ENCODE measurements at regions not wholly inside any gene's neighbourhood (a gene's known extent, or its start where the extent isn't known, plus 50 kb on each side); places are given as distances from the start of the nearest gene placed in this dataset.

DNA sequence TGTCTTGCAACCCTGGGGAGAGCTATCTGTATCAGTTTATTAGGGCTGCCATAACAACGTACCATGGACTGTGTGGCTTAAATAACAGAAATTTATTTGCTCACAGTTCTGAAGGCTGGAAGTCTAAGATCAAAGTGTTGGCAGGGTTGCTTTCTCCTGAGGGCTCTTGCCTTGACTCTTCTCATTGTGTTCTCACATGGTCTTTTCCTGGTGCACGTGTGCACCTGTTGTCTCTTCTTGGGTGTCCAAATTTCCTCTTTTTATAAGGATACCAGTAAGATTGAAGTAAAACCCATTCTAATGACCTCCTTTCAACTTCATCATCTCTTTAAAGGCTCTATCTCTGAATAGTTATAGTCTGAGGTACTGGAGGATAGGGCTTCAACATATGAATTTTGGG is 72.3 kb upstream of the PDE7B start:
- no peak overlapping the region for H3K9ac ChIP-seq (ENCODE audit: insufficient read depth in 1 of 2, low read length in 2 of 2)
- 81 to 86% methylated on average over 2 of the region's 2 CpGs for WGBS, 2 donors
- H3K9me3 ChIP-seq (ENCODE audit: control insufficient read depth in 4 of 4, insufficient read depth in 3 of 4, low read length in 3 of 4) = no peaks in the 10 kb centered on the region
- H3K27me3 ChIP-seq (ENCODE audit: control insufficient read depth in 3 of 3, insufficient read depth in 3 of 3, low read length in 2 of 3) = no peaks in the 10 kb centered on the region
- no peak overlapping the region for H3K4me3 ChIP-seq
- H3K27ac ChIP-seq (ENCODE audit: low read depth in 1 of 2, low read length in 1 of 2) = no peak overlapping the region
- DNase-seq (no peak), ATAC-seq (ENCODE audit: insufficient read depth, low FRiP score) (no peak)
- H3K4me1 ChIP-seq (ENCODE audit: control insufficient read depth in 5 of 5, insufficient read depth in 5 of 5, low read length in 5 of 5) = no peaks in the 10 kb centered on the region
- TF ChIP-seq, protein P1, sequence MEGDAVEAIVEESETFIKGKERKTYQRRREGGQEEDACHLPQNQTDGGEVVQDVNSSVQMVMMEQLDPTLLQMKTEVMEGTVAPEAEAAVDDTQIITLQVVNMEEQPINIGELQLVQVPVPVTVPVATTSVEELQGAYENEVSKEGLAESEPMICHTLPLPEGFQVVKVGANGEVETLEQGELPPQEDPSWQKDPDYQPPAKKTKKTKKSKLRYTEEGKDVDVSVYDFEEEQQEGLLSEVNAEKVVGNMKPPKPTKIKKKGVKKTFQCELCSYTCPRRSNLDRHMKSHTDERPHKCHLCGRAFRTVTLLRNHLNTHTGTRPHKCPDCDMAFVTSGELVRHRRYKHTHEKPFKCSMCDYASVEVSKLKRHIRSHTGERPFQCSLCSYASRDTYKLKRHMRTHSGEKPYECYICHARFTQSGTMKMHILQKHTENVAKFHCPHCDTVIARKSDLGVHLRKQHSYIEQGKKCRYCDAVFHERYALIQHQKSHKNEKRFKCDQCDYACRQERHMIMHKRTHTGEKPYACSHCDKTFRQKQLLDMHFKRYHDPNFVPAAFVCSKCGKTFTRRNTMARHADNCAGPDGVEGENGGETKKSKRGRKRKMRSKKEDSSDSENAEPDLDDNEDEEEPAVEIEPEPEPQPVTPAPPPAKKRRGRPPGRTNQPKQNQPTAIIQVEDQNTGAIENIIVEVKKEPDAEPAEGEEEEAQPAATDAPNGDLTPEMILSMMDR (IDR thresholded peaks at IDR 0.05; ENCODE audit: control extremely low read depth, extremely low read depth) = no peak
- H3K36me3 ChIP-seq (ENCODE audit: control insufficient read depth in 4 of 4, insufficient read depth in 4 of 4, low read length in 4 of 4) = no peaks in the 10 kb centered on the region

DNA sequence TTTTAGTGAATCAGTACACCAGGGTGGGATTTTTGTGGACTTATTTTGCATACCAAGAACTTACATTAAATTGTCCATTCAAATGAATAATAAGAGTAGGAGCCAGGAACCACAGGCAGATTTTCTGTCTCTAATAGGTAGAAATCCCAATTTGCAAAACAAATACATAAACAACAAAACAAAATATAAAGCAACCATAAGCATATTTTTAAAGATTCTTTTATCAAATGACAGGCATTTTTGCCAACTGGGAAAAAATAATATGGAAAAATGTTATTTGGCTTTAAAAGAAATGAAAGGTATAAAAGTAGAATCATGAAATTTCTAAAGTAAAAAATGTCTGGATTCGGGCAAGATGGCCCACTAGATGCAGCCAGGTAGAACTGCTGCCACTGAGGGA is 71.2 kb upstream of the PDE7B start:
- Histone ChIP-seq H3K27me3 (ENCODE audit: control insufficient read depth in 3 of 3, insufficient read depth in 3 of 3, low read length in 2 of 3) (no peaks in the 10 kb centered on the region), H3K4me1 (ENCODE audit: control insufficient read depth in 5 of 5, insufficient read depth in 5 of 5, low read length in 5 of 5) (no peaks in the 10 kb centered on the region), H3K27ac (ENCODE audit: low read depth in 1 of 2, low read length in 1 of 2) (no peak overlapping the region), H3K9ac (ENCODE audit: insufficient read depth in 1 of 2, low read length in 2 of 2) (no peak overlapping the region), H3K36me3 (ENCODE audit: control insufficient read depth in 4 of 4, insufficient read depth in 4 of 4, low read length in 4 of 4) (no peaks in the 10 kb centered on the region), H3K9me3 (ENCODE audit: control insufficient read depth in 4 of 4, insufficient read depth in 3 of 4, low read length in 3 of 4) (no peaks in the 10 kb centered on the region), H3K4me3 (no peak overlapping the region)
- TF ChIP-seq, protein P1 (IDR thresholded peaks at IDR 0.05; ENCODE audit: control extremely low read depth, extremely low read depth) = no peak
- DNase-seq = no peak
- ATAC-seq (ENCODE audit: insufficient read depth, low FRiP score) = no peak
- 84 to 92% methylated on average over 1 of the region's 1 CpG for WGBS, 2 donors

DNA sequence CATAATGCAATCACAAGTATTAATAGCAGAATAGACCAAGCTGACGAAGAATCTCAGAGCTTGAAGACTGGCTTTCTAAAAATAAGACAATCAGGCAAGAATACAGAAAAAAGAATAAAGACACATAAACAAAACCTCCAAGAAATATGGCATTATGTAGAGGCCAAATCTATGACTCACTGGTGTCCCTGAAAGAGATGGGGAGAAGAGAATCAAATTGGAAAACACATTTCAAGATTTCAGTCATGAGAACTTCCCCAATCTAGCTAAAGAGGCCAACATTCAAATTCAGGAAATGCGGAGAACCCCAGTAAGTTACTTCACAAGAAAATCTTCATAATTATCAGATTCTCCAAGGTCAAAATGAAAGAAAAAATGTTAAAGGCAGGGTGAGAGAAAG is 69.0 kb upstream of the PDE7B start:
- H3K9ac ChIP-seq (ENCODE audit: insufficient read depth in 1 of 2, low read length in 2 of 2) = no peak overlapping the region
- WGBS, 2 donors = 92 to 97% methylated on average over 2 of the region's 2 CpGs
- no peak for DNase-seq
- H3K27me3 ChIP-seq (ENCODE audit: control insufficient read depth in 3 of 3, insufficient read depth in 3 of 3, low read length in 2 of 3) = no peaks in the 10 kb centered on the region
- H3K9me3 ChIP-seq (ENCODE audit: control insufficient read depth in 4 of 4, insufficient read depth in 3 of 4, low read length in 3 of 4) = no peaks in the 10 kb centered on the region
- H3K36me3 ChIP-seq (ENCODE audit: control insufficient read depth in 4 of 4, insufficient read depth in 4 of 4, low read length in 4 of 4) = no peaks in the 10 kb centered on the region
- no peak overlapping the region for H3K27ac ChIP-seq (ENCODE audit: low read depth in 1 of 2, low read length in 1 of 2)
- H3K4me3 ChIP-seq = no peak overlapping the region
- no peak for ATAC-seq (ENCODE audit: insufficient read depth, low FRiP score)
- TF ChIP-seq, protein P1 (IDR thresholded peaks at IDR 0.05; ENCODE audit: control extremely low read depth, extremely low read depth) = no peak
- H3K4me1 ChIP-seq (ENCODE audit: control insufficient read depth in 5 of 5, insufficient read depth in 5 of 5, low read length in 5 of 5) = no peaks in the 10 kb centered on the region

DNA sequence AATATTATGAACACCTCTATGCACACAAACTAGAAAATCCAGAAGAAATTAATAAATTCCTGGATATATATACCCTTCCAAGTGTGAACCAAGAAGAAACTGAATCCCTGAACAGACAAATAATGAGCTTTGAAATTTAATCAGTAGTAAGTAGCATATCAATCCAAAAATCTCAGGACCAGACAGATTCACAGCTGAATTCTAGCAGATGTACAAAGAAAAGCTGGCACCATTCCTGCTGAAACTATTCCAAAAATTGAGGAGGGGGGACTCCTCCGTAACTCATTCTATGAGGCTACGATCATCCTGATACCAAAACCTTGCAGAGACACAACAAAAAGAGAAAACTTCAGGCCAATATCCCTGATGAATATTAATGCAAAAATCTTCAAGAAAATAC is 67.0 kb upstream of the PDE7B start:
- Histone ChIP-seq H3K27me3 (ENCODE audit: control insufficient read depth in 3 of 3, insufficient read depth in 3 of 3, low read length in 2 of 3) (no peaks in the 10 kb centered on the region), H3K4me1 (ENCODE audit: control insufficient read depth in 5 of 5, insufficient read depth in 5 of 5, low read length in 5 of 5) (peaks cover 0 to 4% (median 0%) of the 10 kb centered on the region in 5 donors), H3K9ac (ENCODE audit: insufficient read depth in 1 of 2, low read length in 2 of 2) (no peak overlapping the region), H3K36me3 (ENCODE audit: control insufficient read depth in 4 of 4, insufficient read depth in 4 of 4, low read length in 4 of 4) (no peaks in the 10 kb centered on the region), H3K9me3 (ENCODE audit: control insufficient read depth in 4 of 4, insufficient read depth in 3 of 4, low read length in 3 of 4) (no peaks in the 10 kb centered on the region), H3K27ac (ENCODE audit: low read depth in 1 of 2, low read length in 1 of 2) (no peak overlapping the region), H3K4me3 (no peak overlapping the region)
- ATAC-seq (ENCODE audit: insufficient read depth, low FRiP score) (no peak), DNase-seq (peak in 2 of 3 donors; percentile 8 to 15)
- WGBS, 2 donors = 85 to 88% methylated on average over 2 of the region's 2 CpGs
- TF ChIP-seq, protein P1 (IDR thresholded peaks at IDR 0.05; ENCODE audit: control extremely low read depth, extremely low read depth) = no peak
